ENCODE measurements at regions not wholly inside any gene's neighbourhood (a gene's known extent, or its start where the extent isn't known, plus 50 kb on each side); places are given as distances from the start of the nearest gene placed in this dataset.

GRCh38 chr16:85473909-85474620, 139.1 kb upstream of the GSE1 start:
- H3K27me3 ChIP-seq (ENCODE audit: low read depth), result no peaks in the 10 kb centered on the region
- ATAC-seq (no peak), DNase-seq (no peak)
- intact Hi-C loops (cut with DNase I), result no loop called here
- H3K36me3 ChIP-seq, result no peaks in the 10 kb centered on the region
- no peaks in the 10 kb centered on the region for H3K9me3 ChIP-seq
- no peak overlapping the region for H3K4me3 ChIP-seq
- TF ChIP-seq, protein P1, sequence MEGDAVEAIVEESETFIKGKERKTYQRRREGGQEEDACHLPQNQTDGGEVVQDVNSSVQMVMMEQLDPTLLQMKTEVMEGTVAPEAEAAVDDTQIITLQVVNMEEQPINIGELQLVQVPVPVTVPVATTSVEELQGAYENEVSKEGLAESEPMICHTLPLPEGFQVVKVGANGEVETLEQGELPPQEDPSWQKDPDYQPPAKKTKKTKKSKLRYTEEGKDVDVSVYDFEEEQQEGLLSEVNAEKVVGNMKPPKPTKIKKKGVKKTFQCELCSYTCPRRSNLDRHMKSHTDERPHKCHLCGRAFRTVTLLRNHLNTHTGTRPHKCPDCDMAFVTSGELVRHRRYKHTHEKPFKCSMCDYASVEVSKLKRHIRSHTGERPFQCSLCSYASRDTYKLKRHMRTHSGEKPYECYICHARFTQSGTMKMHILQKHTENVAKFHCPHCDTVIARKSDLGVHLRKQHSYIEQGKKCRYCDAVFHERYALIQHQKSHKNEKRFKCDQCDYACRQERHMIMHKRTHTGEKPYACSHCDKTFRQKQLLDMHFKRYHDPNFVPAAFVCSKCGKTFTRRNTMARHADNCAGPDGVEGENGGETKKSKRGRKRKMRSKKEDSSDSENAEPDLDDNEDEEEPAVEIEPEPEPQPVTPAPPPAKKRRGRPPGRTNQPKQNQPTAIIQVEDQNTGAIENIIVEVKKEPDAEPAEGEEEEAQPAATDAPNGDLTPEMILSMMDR (IDR thresholded peaks at IDR 0.05), result no peak
- no peak overlapping the region for H3K27ac ChIP-seq
- H3K4me1 ChIP-seq, result peaks cover 20% of the 10 kb centered on the region

GRCh38 chr16:85474621-85475217, 138.4 kb upstream of the GSE1 start:
- H3K36me3 ChIP-seq, result no peaks in the 10 kb centered on the region
- H3K27ac ChIP-seq, result no peak overlapping the region
- H3K4me1 ChIP-seq, result peaks cover 20% of the 10 kb centered on the region
- TF ChIP-seq, protein P1 (IDR thresholded peaks at IDR 0.05), result no peak
- no peaks in the 10 kb centered on the region for H3K27me3 ChIP-seq (ENCODE audit: low read depth)
- no peak for ATAC-seq
- no peak overlapping the region for H3K4me3 ChIP-seq
- H3K9me3 ChIP-seq, result no peaks in the 10 kb centered on the region
- intact Hi-C loops (cut with DNase I), result no loop called here
- DNase-seq, result no peak

GRCh38 chr16:85475233-85475632, 137.9 kb upstream of the GSE1 start:
- no peak overlapping the region for H3K4me3 ChIP-seq
- DNase-seq, result no peak
- H3K9me3 ChIP-seq, result no peaks in the 10 kb centered on the region
- no peaks in the 10 kb centered on the region for H3K27me3 ChIP-seq (ENCODE audit: low read depth)
- no peaks in the 10 kb centered on the region for H3K36me3 ChIP-seq
- no peak overlapping the region for H3K27ac ChIP-seq
- TF ChIP-seq, protein P1 (IDR thresholded peaks at IDR 0.05), result no peak
- H3K4me1 ChIP-seq, result peaks cover 20% of the 10 kb centered on the region
- ATAC-seq, result no peak
- intact Hi-C loops (cut with DNase I), result no loop called here

DNA sequence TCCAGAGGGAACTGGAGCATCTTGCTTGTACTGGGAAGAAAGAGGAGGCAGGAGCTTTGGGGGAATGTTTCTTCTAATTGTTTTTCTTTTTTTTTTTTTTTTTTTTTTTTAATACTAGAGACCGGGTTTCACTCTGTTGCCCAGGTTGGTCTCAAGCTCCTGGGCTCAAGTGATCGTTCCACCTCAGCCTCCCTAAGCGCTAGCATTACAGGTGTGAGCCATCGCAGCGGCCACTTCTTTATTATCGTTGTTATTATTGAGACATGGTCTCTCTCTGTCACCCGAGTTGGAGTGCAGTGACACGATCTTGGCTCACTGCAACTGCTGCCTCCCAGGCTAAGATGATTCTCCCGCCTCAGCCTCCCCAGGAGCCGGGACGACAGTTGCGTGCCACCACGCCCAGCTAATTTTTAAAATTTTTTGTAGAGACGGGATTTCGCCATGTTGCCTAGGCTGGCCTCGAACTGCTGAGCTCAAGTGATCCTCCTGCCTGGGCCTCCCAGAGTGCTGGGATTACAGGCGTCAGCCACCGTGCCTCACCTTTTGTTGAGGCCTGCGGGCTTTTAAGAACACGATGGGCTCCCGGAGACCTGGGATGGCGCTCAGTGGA, 137.3 kb upstream of the GSE1 start:
- Histone ChIP-seq H3K36me3 (no peaks in the 10 kb centered on the region), H3K27me3 (ENCODE audit: low read depth) (no peaks in the 10 kb centered on the region), H3K27ac (no peak overlapping the region), H3K9me3 (no peaks in the 10 kb centered on the region), H3K4me1 (peaks cover 20% of the 10 kb centered on the region), H3K4me3 (no peak overlapping the region)
- intact Hi-C loops (cut with DNase I), result no loop called here
- no peak for ATAC-seq
- TF ChIP-seq, protein P1 (IDR thresholded peaks at IDR 0.05), result no peak
- no peak for DNase-seq

GRCh38 chr16:85476389-85476788, 136.7 kb upstream of the GSE1 start:
- ATAC-seq, result no peak
- H3K27ac ChIP-seq, result no peak overlapping the region

More at GRCh38 chr16:85476389-85476788, 136.7 kb upstream of the GSE1 start:
- peaks cover 20% of the 10 kb centered on the region for H3K4me1 ChIP-seq
- TF ChIP-seq, protein P1 (IDR thresholded peaks at IDR 0.05), result no peak
- H3K36me3 ChIP-seq, result no peaks in the 10 kb centered on the region
- no peaks in the 10 kb centered on the region for H3K27me3 ChIP-seq (ENCODE audit: low read depth)
- DNase-seq, result no peak
- intact Hi-C loops (cut with DNase I), result no loop called here
- H3K4me3 ChIP-seq, result no peak overlapping the region
- no peaks in the 10 kb centered on the region for H3K9me3 ChIP-seq

Data from lower lobe of right lung (tissue), 2 donors.